ENCODE measurements at regions not wholly inside any gene's neighbourhood (a gene's known extent, or its start where the extent isn't known, plus 50 kb on each side); places are given as distances from the start of the nearest gene placed in this dataset.

GRCh38 chr18:22322243-22322691 is 95.4 kb downstream of the CTAGE1 start:
- Histone ChIP-seq H3K9me3 (no peaks in the 10 kb centered on the region), H3K4me3 (no peak overlapping the region), H3K27ac (peak overlapping the region in 2 of 4 donors; percentile 26 to 33), H3K27me3 (peaks cover 0 to 2% (median 0%) of the 10 kb centered on the region in 3 donors), H3K36me3 (no peaks in the 10 kb centered on the region), H3K4me1 (peaks cover 4 to 8% of the 10 kb centered on the region in 2 donors)
- in situ Hi-C loops (cut with MboI; ENCODE audit: low sequenced_read_pairs in 4 of 4): no loop called here
- intact Hi-C loops (cut with DNase I; ENCODE audit: low total_unique reads): no loop called here
- DNase-seq: no peak
- peak in 1 of 2 donors; percentile 50 for ATAC-seq
- TF ChIP-seq POLR2A (IDR thresholded peaks at IDR 0.05) (no peak), CTCF (IDR thresholded peaks at IDR 0.05 in 4 of 5, conservative IDR thresholded peaks at IDR 0.05 in 1 of 5) (no peak)

- in situ Hi-C loops (cut with MboI; ENCODE audit: low sequenced_read_pairs in 4 of 4): no loop called here
- TF ChIP-seq CTCF (IDR thresholded peaks at IDR 0.05 in 4 of 5, conservative IDR thresholded peaks at IDR 0.05 in 1 of 5) (no peak), POLR2A (IDR thresholded peaks at IDR 0.05) (no peak)
- no peak overlapping the region for H3K27ac ChIP-seq
Measured at GRCh38 chr18:22320771-22321170, 96.9 kb downstream of the CTAGE1 start.

GRCh38 chr18:22320155-22320554 is 97.6 kb downstream of the CTAGE1 start:
- in situ Hi-C loops (cut with MboI; ENCODE audit: low sequenced_read_pairs in 4 of 4): no loop called here
- DNase-seq (no peak), ATAC-seq (no peak)
- intact Hi-C loops (cut with DNase I; ENCODE audit: low total_unique reads): no loop called here
- Histone ChIP-seq H3K36me3 (no peaks in the 10 kb centered on the region), H3K4me3 (no peak overlapping the region), H3K27me3 (peaks cover 0 to 2% (median 0%) of the 10 kb centered on the region in 3 donors), H3K4me1 (peaks cover 4 to 8% of the 10 kb centered on the region in 2 donors), H3K27ac (no peak overlapping the region), H3K9me3 (no peaks in the 10 kb centered on the region)
- TF ChIP-seq CTCF (IDR thresholded peaks at IDR 0.05 in 4 of 5, conservative IDR thresholded peaks at IDR 0.05 in 1 of 5) (no peak), POLR2A (IDR thresholded peaks at IDR 0.05) (no peak)

More at GRCh38 chr18:22320771-22321170, 96.9 kb downstream of the CTAGE1 start:
- Histone ChIP-seq H3K27me3 (peaks cover 0 to 2% (median 0%) of the 10 kb centered on the region in 3 donors), H3K36me3 (no peaks in the 10 kb centered on the region), H3K9me3 (no peaks in the 10 kb centered on the region), H3K4me1 (peaks cover 4 to 8% of the 10 kb centered on the region in 2 donors), H3K4me3 (no peak overlapping the region)
- intact Hi-C loops (cut with DNase I; ENCODE audit: low total_unique reads): no loop called here
- DNase-seq: no peak
- no peak for ATAC-seq

- TF ChIP-seq CTCF (IDR thresholded peaks at IDR 0.05 in 4 of 5, conservative IDR thresholded peaks at IDR 0.05 in 1 of 5) (no peak), POLR2A (IDR thresholded peaks at IDR 0.05) (no peak)
Measured at GRCh38 chr18:22318745-22319407, 98.8 kb downstream of the CTAGE1 start.

More at GRCh38 chr18:22318745-22319407, 98.8 kb downstream of the CTAGE1 start:
- intact Hi-C loops (cut with DNase I; ENCODE audit: low total_unique reads) (no loop called here), in situ Hi-C loops (cut with MboI; ENCODE audit: low sequenced_read_pairs in 4 of 4) (no loop called here)
- DNase-seq (no peak), ATAC-seq (no peak)
- no peaks in the 10 kb centered on the region for H3K9me3 ChIP-seq
- no peak overlapping the region for H3K27ac ChIP-seq
- peaks cover 0 to 2% (median 0%) of the 10 kb centered on the region in 3 donors for H3K27me3 ChIP-seq
- H3K4me3 ChIP-seq: no peak overlapping the region
- H3K36me3 ChIP-seq: no peaks in the 10 kb centered on the region
- H3K4me1 ChIP-seq: peaks cover under 1% of the 10 kb centered on the region in 2 donors
